IgD-negative memory B cell (primary cell): ENCODE measurements at regions not wholly inside any gene's neighbourhood (a gene's known extent, or its start where the extent isn't known, plus 50 kb on each side); places are given as distances from the start of the nearest gene placed in this dataset.
"Not testable (repeated sequence)": the region's sequence is repeated elsewhere in the genome, so short reads cannot be mapped to it uniquely, and the experiment has no call there.

ENCODE experiments used
- H3K27ac Mint-ChIP-seq, 3 donors: one replicate each; pipeline ENCODE4 v1.8.0; 2020 to 2022; ENCODE audit warnings: mild to moderate bottlenecking in 3 of 3, mixed read lengths in 3 of 3, moderate library complexity in 1 of 3
- H3K27me3 Mint-ChIP-seq: one replicate; pipeline ENCODE4 v1.8.0; 2021; ENCODE audit warnings: mixed read lengths
- H3K36me3 Mint-ChIP-seq: one replicate; pipeline ENCODE4 v1.8.0; 2020; ENCODE audit warnings: mild to moderate bottlenecking, mixed read lengths
- H3K4me1 Mint-ChIP-seq, 3 donors: one replicate each; pipeline ENCODE4 v1.8.0; 2020 to 2022; ENCODE audit warnings: mixed read lengths in 3 of 3, mild to moderate bottlenecking in 1 of 3
- H3K4me3 Mint-ChIP-seq, 4 donors: one replicate each; pipeline ENCODE4 v1.8.0; 2020 to 2022; ENCODE audit warnings: mild to moderate bottlenecking in 4 of 4, mixed read lengths in 4 of 4, moderate library complexity in 3 of 4
- H3K9me3 Mint-ChIP-seq, 3 donors: one replicate each; pipeline ENCODE4 v1.8.0; 2020 to 2021; ENCODE audit warnings: mixed read lengths in 3 of 3, mild to moderate bottlenecking in 1 of 3

- Mint-ChIP-seq H3K36me3 (no peaks in the 10 kb centered on the region), H3K9me3 (no peaks in the 10 kb centered on the region), H3K27ac (peak overlapping the region in 1 of 3 donors; percentile 56), H3K27me3 (peaks cover 1% of the 10 kb centered on the region), H3K4me3 (peak overlapping the region in 2 of 4 donors; percentile 16 to 74), H3K4me1 (peaks cover 3 to 8% (median 4%) of the 10 kb centered on the region in 3 donors)
These were observed 50.1 kb upstream of the ACSL4 start for GRCh38 chrX:109782994-109783700.

- Mint-ChIP-seq H3K27me3 (peaks cover 1% of the 10 kb centered on the region), H3K4me1 (peaks cover 3 to 8% (median 4%) of the 10 kb centered on the region in 3 donors), H3K4me3 (no peak overlapping the region), H3K36me3 (no peaks in the 10 kb centered on the region), H3K9me3 (no peaks in the 10 kb centered on the region), H3K27ac (no peak overlapping the region)
These were observed 50.6 kb upstream of the ACSL4 start for GRCh38 chrX:109783701-109784079.

- Mint-ChIP-seq H3K9me3 (no peaks in the 10 kb centered on the region), H3K4me1 (peaks cover 3 to 8% (median 4%) of the 10 kb centered on the region in 3 donors), H3K4me3 (no peak overlapping the region), H3K27ac (no peak overlapping the region), H3K36me3 (no peaks in the 10 kb centered on the region), H3K27me3 (peaks cover 2% of the 10 kb centered on the region)
These were observed 52.0 kb upstream of the ACSL4 start for GRCh38 chrX:109785053-109785452.

GRCh38 chrX:109790511-109790910 is 57.5 kb upstream of the ACSL4 start:
- H3K36me3 Mint-ChIP-seq, H3K4me3 Mint-ChIP-seq, H3K27me3 Mint-ChIP-seq, H3K9me3 Mint-ChIP-seq, H3K27ac Mint-ChIP-seq, H3K4me1 Mint-ChIP-seq: not testable (repeated sequence)

- H3K9me3 Mint-ChIP-seq: no peaks in the 10 kb centered on the region
- H3K27ac Mint-ChIP-seq: no peak overlapping the region
- no peak overlapping the region for H3K4me3 Mint-ChIP-seq
- H3K27me3 Mint-ChIP-seq: peaks cover 2% of the 10 kb centered on the region
- H3K4me1 Mint-ChIP-seq: no peaks in the 10 kb centered on the region
- H3K36me3 Mint-ChIP-seq: peaks cover 2% of the 10 kb centered on the region
These were observed 60.1 kb upstream of the ACSL4 start for GRCh38 chrX:109793191-109793590.

GRCh38 chrX:109795682-109796081 is 62.6 kb upstream of the ACSL4 start:
- no peaks in the 10 kb centered on the region for H3K4me1 Mint-ChIP-seq
- no peaks in the 10 kb centered on the region for H3K9me3 Mint-ChIP-seq
- no peak overlapping the region for H3K27ac Mint-ChIP-seq
- no peak overlapping the region for H3K4me3 Mint-ChIP-seq
- H3K27me3 Mint-ChIP-seq: no peaks in the 10 kb centered on the region
- peaks cover 2% of the 10 kb centered on the region for H3K36me3 Mint-ChIP-seq

- Mint-ChIP-seq H3K4me3 (no peak overlapping the region), H3K4me1 (no peaks in the 10 kb centered on the region), H3K27ac (no peak overlapping the region), H3K36me3 (peaks cover 2% of the 10 kb centered on the region), H3K9me3 (no peaks in the 10 kb centered on the region), H3K27me3 (no peaks in the 10 kb centered on the region)
These were observed 64.4 kb upstream of the ACSL4 start for GRCh38 chrX:109797311-109797975.

GRCh38 chrX:109812236-109812635 is 79.2 kb upstream of the ACSL4 start:
- Mint-ChIP-seq H3K4me3 (no peak overlapping the region), H3K4me1 (peaks cover 0 to 4% (median 0%) of the 10 kb centered on the region in 3 donors), H3K27ac (no peak overlapping the region), H3K27me3 (peaks cover 5% of the 10 kb centered on the region), H3K36me3 (peaks cover 1% of the 10 kb centered on the region), H3K9me3 (no peaks in the 10 kb centered on the region)

GRCh38 chrX:109813236-109813635 is 80.2 kb upstream of the ACSL4 start:
- H3K4me3 Mint-ChIP-seq: no peak overlapping the region
- no peaks in the 10 kb centered on the region for H3K9me3 Mint-ChIP-seq
- peaks cover 0 to 4% (median 0%) of the 10 kb centered on the region in 3 donors for H3K4me1 Mint-ChIP-seq
- H3K27me3 Mint-ChIP-seq: peaks cover 5% of the 10 kb centered on the region
- no peak overlapping the region for H3K27ac Mint-ChIP-seq
- H3K36me3 Mint-ChIP-seq: peaks cover 1% of the 10 kb centered on the region

- no peaks in the 10 kb centered on the region for H3K9me3 Mint-ChIP-seq
- H3K36me3 Mint-ChIP-seq: peaks cover 1% of the 10 kb centered on the region
- H3K4me3 Mint-ChIP-seq: no peak overlapping the region
- H3K4me1 Mint-ChIP-seq: no peaks in the 10 kb centered on the region
- no peak overlapping the region for H3K27ac Mint-ChIP-seq
- H3K27me3 Mint-ChIP-seq: peaks cover 5% of the 10 kb centered on the region
These were observed 85.9 kb upstream of the ACSL4 start for GRCh38 chrX:109818976-109819375.

- H3K36me3 Mint-ChIP-seq: no peaks in the 10 kb centered on the region
- no peaks in the 10 kb centered on the region for H3K9me3 Mint-ChIP-seq
- no peaks in the 10 kb centered on the region for H3K4me1 Mint-ChIP-seq
- no peak overlapping the region for H3K4me3 Mint-ChIP-seq
- peaks cover under 1% of the 10 kb centered on the region for H3K27me3 Mint-ChIP-seq
- no peak overlapping the region for H3K27ac Mint-ChIP-seq
These were observed 89.8 kb upstream of the ACSL4 start for GRCh38 chrX:109822861-109823260.

- Mint-ChIP-seq H3K4me1 (peaks cover 5 to 9% (median 6%) of the 10 kb centered on the region in 3 donors), H3K27ac (no peak overlapping the region), H3K36me3 (no peaks in the 10 kb centered on the region), H3K9me3 (peaks cover 0 to 2% (median 0%) of the 10 kb centered on the region in 3 donors), H3K4me3 (no peak overlapping the region), H3K27me3 (peaks cover 4% of the 10 kb centered on the region)
These were observed 94.1 kb upstream of the ACSL4 start for GRCh38 chrX:109826954-109827708.

- Mint-ChIP-seq H3K27ac (no peak overlapping the region), H3K4me3 (no peak overlapping the region), H3K9me3 (peaks cover 0 to 2% (median 0%) of the 10 kb centered on the region in 3 donors), H3K27me3 (peaks cover 4% of the 10 kb centered on the region), H3K4me1 (peaks cover 5 to 9% (median 6%) of the 10 kb centered on the region in 3 donors), H3K36me3 (no peaks in the 10 kb centered on the region)
These were observed 94.7 kb upstream of the ACSL4 start for GRCh38 chrX:109827772-109828171.

- no peak overlapping the region for H3K27ac Mint-ChIP-seq
- no peaks in the 10 kb centered on the region for H3K36me3 Mint-ChIP-seq
- peak overlapping the region in 1 of 4 donors; percentile 80 for H3K4me3 Mint-ChIP-seq
- H3K9me3 Mint-ChIP-seq: peaks cover 0 to 2% (median 0%) of the 10 kb centered on the region in 3 donors
- peaks cover 4% of the 10 kb centered on the region for H3K27me3 Mint-ChIP-seq
- peaks cover 5 to 9% (median 6%) of the 10 kb centered on the region in 3 donors for H3K4me1 Mint-ChIP-seq
These were observed 97.2 kb upstream of the ACSL4 start for GRCh38 chrX:109830157-109830703.

GRCh38 chrX:109830704-109831206 is 97.7 kb upstream of the ACSL4 start:
- Mint-ChIP-seq H3K9me3 (peaks cover 0 to 2% (median 0%) of the 10 kb centered on the region in 3 donors), H3K4me3 (peak overlapping the region in 1 of 4 donors; percentile 80), H3K4me1 (peaks cover 5 to 9% (median 6%) of the 10 kb centered on the region in 3 donors), H3K27ac (no peak overlapping the region), H3K36me3 (no peaks in the 10 kb centered on the region), H3K27me3 (peaks cover 4% of the 10 kb centered on the region)
